ENCODE measurements at regions not wholly inside any gene's neighbourhood (a gene's known extent, or its start where the extent isn't known, plus 50 kb on each side); places are given as distances from the start of the nearest gene placed in this dataset.
"Not testable (repeated sequence)": the region's sequence is repeated elsewhere in the genome, so short reads cannot be mapped to it uniquely, and the experiment has no call there.

GRCh38 chr10:30726783-30727414 is 97.3 kb upstream of the LYZL2 start:
- H3K27me3 ChIP-seq (ENCODE audit: control insufficient read depth, insufficient read depth, low read length); POLR2A ChIA-PET; H3K4me3 ChIP-seq (ENCODE audit: low read depth, low read length); H3K36me3 ChIP-seq (ENCODE audit: control insufficient read depth, insufficient read depth, low read length); DNase-seq (ENCODE audit: low read depth): not testable (repeated sequence)
- CTCF ChIA-PET = interaction anchor here (0.7 to 1.7 kb wide), 4 partner anchors 50 to 1081 kb away, joined by 3 to 7 read pairs (median 3); no protein-coding TSS in a partner anchor
- TF ChIP-seq CTCF (IDR thresholded peaks at IDR 0.05; ENCODE audit: insufficient read depth, low read depth, low read length) = peak; percentile 69

- no peak for DNase-seq (ENCODE audit: low read depth)
- ChIA-PET POLR2A (no interaction called here), CTCF (interaction anchor here (0.6 kb wide), 1 partner anchor 593 kb away, joined by 3 read pairs; no protein-coding TSS in a partner anchor)
- no peak for TF ChIP-seq CTCF (IDR thresholded peaks at IDR 0.05; ENCODE audit: insufficient read depth, low read depth, low read length)
- H3K27me3 ChIP-seq (ENCODE audit: control insufficient read depth, insufficient read depth, low read length) = no peaks in the 10 kb centered on the region
- H3K4me3 ChIP-seq (ENCODE audit: low read depth, low read length) = no peak overlapping the region
- no peaks in the 10 kb centered on the region for H3K36me3 ChIP-seq (ENCODE audit: control insufficient read depth, insufficient read depth, low read length)
Observed at GRCh38 chr10:30725661-30726060, 96.1 kb upstream of the LYZL2 start.

GRCh38 chr10:30724296-30724695 is 94.7 kb upstream of the LYZL2 start:
- H3K27me3 ChIP-seq (ENCODE audit: control insufficient read depth, insufficient read depth, low read length) = no peaks in the 10 kb centered on the region
- POLR2A ChIA-PET = no interaction called here
- H3K36me3 ChIP-seq (ENCODE audit: control insufficient read depth, insufficient read depth, low read length) = no peaks in the 10 kb centered on the region
- no peak for DNase-seq (ENCODE audit: low read depth)
- TF ChIP-seq CTCF (IDR thresholded peaks at IDR 0.05; ENCODE audit: insufficient read depth, low read depth, low read length) = no peak
- H3K4me3 ChIP-seq (ENCODE audit: low read depth, low read length) = no peak overlapping the region
- CTCF ChIA-PET = no interaction called here

- no peak for DNase-seq (ENCODE audit: low read depth)
- H3K27me3 ChIP-seq (ENCODE audit: control insufficient read depth, insufficient read depth, low read length) = no peaks in the 10 kb centered on the region
- no peak for TF ChIP-seq CTCF (IDR thresholded peaks at IDR 0.05; ENCODE audit: insufficient read depth, low read depth, low read length)
- H3K36me3 ChIP-seq (ENCODE audit: control insufficient read depth, insufficient read depth, low read length) = no peaks in the 10 kb centered on the region
- H3K4me3 ChIP-seq (ENCODE audit: low read depth, low read length) = no peak overlapping the region
- POLR2A ChIA-PET = no interaction called here
- CTCF ChIA-PET = interaction anchor here (0.5 to 1.4 kb wide), 4 partner anchors 14 to 542 kb away, joined by 3 to 4 read pairs (median 3); no protein-coding TSS in a partner anchor
Observed at GRCh38 chr10:30722956-30723620, 93.5 kb upstream of the LYZL2 start.

GRCh38 chr10:30719832-30720231 is 90.3 kb upstream of the LYZL2 start:
- DNase-seq (ENCODE audit: low read depth) = no peak
- Histone ChIP-seq H3K36me3 (ENCODE audit: control insufficient read depth, insufficient read depth, low read length) (no peaks in the 10 kb centered on the region), H3K27me3 (ENCODE audit: control insufficient read depth, insufficient read depth, low read length) (no peaks in the 10 kb centered on the region), H3K4me3 (ENCODE audit: low read depth, low read length) (no peak overlapping the region)
- ChIA-PET CTCF (interaction anchor here (1.5 kb wide), 1 partner anchor 61 kb away, joined by 3 read pairs; no protein-coding TSS in a partner anchor), POLR2A (no interaction called here)
- no peak for TF ChIP-seq CTCF (IDR thresholded peaks at IDR 0.05; ENCODE audit: insufficient read depth, low read depth, low read length)
